Neural progenitor cell (in vitro differentiated cells): ENCODE measurements at regions not wholly inside any gene's neighbourhood (a gene's known extent, or its start where the extent isn't known, plus 50 kb on each side); places are given as distances from the start of the nearest gene placed in this dataset.

Source experiments
- EZH2 ChIP-seq: fragments of 200-600 bp; sonication (generic); IDR thresholded peaks from 2 replicates; pipeline ENCODE4 v1.6.1; 2017; ENCODE audit warnings: antibody characterized with exemption, mild to moderate bottlenecking, moderate library complexity
- TF ChIP-seq, protein P1 (sequence below): fragments of 200-600 bp; sonication (generic); IDR thresholded peaks from 2 replicates; pipeline ENCODE4 v1.5.1; 2017; ENCODE audit warnings: antibody characterized with exemption, mild to moderate bottlenecking

DNA sequence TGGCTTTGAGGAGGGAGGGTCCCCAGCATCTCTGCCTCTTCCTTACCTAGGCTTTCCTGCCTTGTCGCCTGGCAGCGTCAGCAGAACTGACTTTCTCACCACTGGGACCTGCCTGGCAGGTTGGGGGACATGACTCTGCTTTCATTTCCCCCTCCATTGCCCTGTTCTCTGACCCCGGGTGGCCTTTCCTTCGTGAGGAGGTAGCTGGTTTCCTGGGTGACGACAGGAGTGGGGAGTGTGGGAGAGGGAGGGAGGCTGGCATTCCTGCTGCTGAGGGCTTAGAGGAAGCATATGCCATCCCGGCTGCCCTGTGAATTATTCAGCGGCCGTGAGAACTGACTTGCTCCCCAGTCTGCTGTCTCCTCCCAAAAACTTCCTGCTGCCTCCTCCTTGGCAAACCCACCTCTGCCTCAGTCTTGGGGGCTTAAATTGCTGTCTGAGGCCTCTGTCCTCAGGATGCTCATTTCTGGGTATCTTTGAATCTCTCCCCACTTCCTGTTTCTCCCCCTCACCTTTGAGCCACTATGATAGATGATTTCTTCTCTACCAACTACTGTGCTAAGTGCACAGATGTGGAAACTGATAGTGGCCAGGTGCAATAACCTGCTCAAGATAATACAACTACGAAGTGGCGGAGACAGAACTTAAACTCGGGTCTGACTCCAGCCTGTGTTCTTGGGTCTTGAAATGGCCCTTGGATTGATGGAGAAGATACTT, 182.0 kb upstream of the CSF3R start:
- TF ChIP-seq, protein P1, sequence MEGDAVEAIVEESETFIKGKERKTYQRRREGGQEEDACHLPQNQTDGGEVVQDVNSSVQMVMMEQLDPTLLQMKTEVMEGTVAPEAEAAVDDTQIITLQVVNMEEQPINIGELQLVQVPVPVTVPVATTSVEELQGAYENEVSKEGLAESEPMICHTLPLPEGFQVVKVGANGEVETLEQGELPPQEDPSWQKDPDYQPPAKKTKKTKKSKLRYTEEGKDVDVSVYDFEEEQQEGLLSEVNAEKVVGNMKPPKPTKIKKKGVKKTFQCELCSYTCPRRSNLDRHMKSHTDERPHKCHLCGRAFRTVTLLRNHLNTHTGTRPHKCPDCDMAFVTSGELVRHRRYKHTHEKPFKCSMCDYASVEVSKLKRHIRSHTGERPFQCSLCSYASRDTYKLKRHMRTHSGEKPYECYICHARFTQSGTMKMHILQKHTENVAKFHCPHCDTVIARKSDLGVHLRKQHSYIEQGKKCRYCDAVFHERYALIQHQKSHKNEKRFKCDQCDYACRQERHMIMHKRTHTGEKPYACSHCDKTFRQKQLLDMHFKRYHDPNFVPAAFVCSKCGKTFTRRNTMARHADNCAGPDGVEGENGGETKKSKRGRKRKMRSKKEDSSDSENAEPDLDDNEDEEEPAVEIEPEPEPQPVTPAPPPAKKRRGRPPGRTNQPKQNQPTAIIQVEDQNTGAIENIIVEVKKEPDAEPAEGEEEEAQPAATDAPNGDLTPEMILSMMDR = no peak
- no peak for TF ChIP-seq EZH2
